ENCODE measurements at regions not wholly inside any gene's neighbourhood (a gene's known extent, or its start where the extent isn't known, plus 50 kb on each side); places are given as distances from the start of the nearest gene placed in this dataset.
A peak's percentile ranks its signal among the peaks of the same experiment; 100 is the strongest.

DNA sequence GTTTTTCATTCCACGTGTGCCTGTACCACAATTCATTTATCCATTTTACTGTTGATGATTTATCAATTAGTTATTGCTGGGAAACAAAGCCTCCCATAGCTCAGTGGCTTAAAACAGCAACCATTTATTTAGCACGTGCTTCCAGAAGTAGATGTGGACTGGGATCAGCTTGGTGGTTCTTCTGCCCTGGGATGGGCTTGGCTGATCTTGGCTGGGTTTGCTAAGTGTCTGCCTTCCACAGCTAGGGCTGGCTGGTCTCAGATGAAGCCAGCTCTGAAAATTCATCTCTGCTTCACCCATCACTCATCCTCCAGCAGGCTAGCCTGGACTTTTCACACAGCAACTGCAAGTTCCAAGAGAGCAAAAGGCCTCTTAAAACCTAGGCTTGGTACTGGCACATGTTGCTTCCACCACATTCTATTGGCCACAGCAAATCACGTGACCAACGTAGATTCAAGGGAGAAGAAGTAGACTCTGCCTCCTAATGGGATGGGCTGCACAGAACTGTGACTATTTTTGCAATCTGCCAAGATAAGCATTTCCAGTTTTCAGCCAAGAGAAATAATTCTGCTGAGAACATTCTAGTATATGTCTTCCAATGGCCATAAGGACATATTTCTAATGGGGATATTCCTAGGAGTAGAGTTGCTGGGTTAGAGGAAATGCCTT is 124.9 kb downstream of the MN1 start:
- no peak for DNase-seq (ENCODE audit: low read depth, low spot score)

DNA sequence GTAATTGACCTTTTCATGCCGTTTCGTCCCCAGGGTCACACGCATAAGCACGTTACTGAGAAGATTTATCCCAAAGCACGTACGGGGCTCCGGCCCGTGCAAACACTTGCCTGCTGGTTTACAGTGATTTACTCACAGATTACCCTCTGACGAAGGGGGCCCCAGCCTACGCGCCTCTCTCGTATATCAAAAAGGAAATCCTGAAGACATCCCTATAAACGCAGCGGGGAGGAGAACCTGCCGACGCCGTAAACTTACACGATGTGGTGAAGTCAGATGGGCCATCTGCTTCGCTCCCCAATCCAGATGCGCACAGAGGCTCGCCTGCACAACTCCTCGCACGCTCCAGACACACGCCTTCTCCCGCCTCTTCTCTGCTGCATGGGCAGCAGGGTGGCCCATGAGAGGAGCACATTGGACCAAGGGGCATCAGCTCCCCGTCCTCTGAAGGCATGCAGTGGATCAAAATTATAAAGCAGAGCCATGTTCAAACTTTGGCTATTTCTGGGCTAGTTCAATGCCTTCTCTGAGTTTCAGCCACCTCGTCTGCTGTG is 123.6 kb downstream of the MN1 start:
- DNase-seq (ENCODE audit: low read depth, low spot score): no peak

DNA sequence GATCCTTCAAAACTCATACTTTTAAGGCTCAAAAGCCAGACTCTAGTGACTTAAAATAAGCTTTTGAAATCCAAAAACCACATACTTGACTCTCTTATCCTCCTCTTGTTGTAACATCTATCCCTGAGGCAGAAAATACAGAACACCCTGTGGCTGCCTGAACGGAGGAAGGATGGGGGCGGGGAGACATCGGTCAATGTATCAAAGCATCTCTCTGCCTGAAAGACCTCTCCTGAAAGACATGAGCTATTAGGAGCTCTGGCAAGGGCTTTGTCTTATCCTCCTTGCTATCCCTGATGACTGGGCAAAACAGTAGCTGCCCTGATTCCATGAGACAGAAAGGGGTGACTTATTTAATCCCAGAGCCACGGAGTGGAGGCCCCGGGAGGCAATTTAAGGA is 122.4 kb downstream of the MN1 start:
- no peak for DNase-seq (ENCODE audit: low read depth, low spot score)

DNA sequence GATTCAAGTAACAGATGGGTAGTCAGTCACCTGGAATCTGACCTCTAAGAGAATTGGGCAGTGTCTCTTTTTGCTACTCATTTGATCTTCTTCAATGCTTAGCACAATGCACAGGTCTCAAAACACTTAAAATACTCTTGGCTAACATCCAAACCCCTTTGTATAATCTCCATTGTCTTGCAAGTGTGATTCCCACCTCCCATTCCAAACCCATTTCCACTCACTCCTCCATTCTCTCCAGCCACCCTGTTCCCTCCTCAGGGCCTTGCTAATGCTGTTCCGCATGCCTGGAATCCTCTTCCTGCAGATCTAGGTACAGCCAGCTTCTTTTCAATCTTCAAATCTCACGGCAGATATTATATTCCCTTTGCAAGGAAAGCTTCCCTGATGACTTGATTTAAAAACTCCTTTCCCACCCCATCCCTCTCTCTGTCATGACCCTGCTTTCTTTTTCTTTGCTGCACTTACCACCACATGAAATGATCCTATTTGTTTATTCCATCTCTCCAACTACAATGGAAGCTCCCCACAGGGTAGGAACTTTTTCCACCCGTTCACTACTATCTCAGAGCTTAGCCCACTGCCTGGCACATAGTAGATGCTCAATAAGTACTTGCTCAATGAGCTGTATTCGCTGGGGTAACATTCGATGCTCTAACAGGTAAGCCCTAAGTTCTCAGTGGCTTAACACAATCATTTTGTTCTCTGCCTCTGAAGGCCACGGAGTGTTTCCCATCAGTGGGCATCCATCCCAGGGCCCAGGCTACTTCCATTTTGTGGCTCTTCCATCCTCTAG is 121.7 kb downstream of the MN1 start:
- DNase-seq (ENCODE audit: low read depth, low spot score): no peak

DNA sequence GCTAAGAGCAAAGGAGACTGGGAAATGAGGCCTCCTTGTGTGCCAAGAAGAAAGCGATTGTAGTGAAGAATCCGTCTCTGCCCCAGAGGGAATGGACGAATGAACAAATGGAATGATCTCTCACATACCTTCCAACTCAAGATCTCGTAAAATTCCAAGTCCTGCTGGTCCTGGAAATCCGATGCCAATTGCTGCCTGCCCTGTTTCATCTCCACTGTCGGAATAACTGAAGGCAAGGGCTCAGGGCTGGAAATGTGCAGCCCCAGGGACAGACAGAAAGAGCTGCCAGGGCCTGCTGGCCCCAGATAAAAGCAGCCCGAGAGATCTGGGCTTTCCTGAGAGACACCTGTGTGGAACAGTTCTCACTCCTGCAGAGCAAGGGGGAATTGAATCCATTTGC is 120.9 kb downstream of the MN1 start:
- DNase-seq (ENCODE audit: low read depth, low spot score): no peak

DNA sequence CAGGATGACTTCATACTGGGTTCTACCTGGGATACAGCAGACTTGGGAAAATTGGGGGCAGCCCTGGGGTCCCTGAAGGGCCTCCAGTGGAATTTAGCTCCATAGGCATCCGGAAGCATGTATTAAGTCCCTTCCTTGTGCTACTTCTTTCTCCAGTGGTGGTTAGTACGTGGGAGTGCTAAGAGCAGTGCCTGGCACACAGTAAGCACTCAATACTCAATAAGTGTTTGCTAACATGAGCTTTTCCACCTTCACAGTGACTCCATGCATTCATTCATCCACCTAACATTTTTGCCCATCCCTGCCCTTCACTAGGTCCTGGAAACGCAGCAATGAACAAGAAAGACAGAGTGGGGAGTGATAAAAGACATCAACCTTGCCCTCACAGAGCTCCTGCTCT is 120.5 kb downstream of the MN1 start:
- DNase-seq (ENCODE audit: low read depth, low spot score): no peak

DNA sequence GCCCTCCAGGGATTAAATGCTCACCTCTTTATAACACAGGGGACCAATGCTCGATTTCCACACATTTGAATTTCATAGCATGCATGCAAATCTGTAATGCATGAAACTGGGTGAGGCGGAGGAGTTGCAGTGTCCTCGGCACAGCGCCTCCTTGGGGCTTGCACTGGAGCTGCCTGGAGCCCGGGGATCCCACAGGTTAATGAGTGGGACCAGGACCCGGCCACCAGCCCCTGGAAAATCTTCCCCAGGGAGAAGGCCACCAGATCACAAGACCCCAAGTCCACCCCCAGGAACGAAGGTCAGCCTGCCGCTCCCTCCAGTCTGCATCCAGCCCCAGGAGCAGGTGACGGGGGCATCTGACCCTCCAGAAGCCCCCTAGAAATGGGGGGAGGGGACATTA is 119.1 kb downstream of the MN1 start:
- DNase-seq (ENCODE audit: low read depth, low spot score): no peak

DNA sequence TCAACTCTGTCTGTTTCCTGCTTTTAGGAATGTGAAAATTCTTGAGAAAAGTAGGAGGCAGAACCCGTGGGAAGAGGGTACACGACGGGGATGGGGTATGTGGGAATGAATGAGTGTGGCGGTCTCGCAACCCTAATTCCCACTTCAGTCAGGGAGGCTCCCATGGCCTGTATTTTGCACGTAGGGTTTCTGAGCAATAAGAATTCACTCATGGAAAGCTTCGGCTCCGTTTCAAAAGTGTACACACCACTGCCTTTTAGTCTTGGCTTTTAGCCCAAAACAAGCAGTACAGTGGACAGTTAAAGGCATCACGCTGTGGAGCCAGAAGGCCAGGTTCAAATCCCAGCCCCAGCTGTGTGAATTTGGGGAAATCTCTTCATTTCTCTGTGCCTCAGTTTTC is 116.7 kb downstream of the MN1 start:
- no peak for DNase-seq (ENCODE audit: low read depth, low spot score)

DNA sequence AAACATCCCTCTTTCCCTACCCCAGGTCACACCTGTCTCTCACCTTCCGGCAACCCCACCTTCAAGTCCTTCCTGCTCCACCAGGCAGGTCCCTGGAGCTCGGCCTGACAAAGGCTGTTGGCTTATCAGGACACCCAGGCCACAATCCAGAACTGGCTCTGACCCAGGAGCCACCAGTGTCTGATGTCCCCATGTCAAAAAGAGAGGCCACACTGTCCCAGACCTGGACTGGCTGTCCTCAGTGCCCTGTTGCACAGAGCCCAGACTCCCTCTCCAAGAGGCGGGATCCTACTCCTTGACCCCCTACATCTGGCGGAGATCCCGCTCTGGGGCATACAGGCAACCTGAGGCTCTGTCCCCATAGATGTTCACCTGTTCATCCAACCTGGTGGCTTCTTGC is 116.0 kb downstream of the MN1 start:
- no peak for DNase-seq (ENCODE audit: low read depth, low spot score)

DNA sequence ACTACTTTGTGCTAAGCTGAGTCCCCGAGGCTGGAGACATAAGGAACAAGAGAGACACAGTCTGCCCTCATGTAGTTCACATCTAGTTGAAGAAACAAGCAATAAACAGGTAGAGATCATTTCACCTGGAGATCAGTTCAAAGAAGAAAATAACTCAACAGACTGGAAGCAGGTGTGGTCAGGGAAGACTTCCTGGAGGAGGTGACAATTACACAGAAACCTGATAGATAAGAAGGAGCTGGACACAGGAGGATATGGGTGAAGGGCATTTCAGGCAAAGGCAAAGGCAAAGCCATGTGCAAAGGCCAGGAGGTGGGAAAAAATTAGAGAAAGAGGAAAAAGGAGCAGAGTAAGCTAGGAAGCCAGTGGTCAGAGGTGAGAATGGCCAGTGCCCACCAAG is 115.6 kb downstream of the MN1 start:
- DNase-seq (ENCODE audit: low read depth, low spot score): no peak

DNA sequence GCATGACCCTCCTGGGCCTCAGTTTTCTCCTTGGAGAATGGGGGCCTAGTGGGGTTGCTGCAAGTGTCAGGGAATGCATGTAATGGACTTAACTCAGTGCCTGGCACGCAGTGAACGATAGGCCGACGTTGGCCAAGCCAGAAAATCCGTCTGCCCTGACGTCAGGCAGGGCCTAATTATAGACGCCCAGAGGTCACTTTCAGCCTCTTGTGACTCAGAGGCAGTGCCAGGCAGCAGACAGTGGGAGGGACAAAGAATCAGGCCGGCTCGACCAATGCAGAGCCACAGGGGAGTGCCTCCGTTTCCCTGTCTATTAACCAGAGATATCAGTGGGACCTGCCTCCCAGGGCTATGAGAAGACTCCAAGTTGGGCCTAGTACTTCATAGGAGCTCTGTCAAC is 115.0 kb downstream of the MN1 start:
- DNase-seq (ENCODE audit: low read depth, low spot score): peak; percentile 61

DNA sequence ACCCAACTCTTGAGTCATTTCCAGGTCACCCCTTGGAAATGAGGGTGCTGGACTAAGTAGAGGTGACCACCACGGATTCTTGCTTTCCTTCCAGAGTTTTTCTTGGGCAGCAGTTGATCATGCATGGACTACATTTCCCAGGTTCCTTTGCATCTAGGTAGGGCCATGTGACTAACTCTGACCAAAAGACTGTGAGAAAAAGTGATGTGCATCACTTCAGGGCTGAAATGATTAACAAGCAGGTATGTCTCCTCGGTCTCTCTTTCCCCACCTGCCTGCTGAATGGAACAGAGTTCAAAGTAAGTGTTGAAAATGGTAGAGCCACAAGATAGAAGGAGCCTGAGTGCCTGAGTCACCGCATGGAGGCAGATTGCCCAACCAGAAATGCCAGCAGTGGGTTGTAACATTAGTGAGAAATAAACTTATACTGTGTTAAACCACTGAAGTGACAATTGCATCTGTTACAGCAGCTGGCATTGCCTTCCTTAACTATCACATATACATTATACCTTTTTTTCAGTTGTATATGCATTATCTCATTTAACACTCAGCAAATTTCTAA is 113.5 kb downstream of the MN1 start:
- no peak for DNase-seq (ENCODE audit: low read depth, low spot score)

DNA sequence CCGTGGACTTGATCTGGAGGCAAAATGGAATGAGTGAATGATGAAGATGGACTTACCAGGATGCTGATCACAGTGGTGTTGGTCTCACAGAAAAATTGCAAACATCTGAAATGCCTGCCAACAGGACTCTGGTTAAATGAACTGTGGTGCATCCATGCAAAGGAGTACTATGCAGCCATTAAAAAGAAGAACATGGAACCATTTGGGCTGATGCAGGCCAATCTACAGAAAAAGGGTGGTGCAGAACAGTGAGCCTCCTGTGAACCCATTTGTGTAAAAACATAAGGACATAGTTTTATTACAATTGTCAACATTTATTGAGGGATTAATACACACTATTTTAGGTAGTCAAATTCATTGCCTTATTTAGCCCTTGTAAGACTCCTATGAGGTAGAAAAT is 111.9 kb downstream of the MN1 start:
- DNase-seq (ENCODE audit: low read depth, low spot score): no peak

DNA sequence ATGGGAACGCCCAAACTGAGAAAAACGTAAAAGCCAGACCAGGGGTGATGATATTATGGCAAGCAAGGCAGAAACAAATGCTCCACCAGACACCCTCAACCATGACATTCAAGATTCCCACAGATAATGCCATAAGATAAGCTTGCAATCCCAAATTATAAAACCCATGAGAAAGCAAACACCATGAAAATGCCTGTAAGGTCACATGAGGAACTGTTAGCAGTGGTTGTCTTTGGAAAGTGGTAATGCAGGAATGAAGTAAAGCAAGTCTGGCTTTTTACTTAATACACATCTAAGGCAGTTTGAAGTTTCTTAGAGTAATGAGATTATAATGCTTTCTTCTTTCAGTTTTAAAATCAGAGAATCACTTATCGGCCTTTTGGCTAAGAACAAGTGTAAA is 111.0 kb downstream of the MN1 start:
- DNase-seq (ENCODE audit: low read depth, low spot score): no peak

DNA sequence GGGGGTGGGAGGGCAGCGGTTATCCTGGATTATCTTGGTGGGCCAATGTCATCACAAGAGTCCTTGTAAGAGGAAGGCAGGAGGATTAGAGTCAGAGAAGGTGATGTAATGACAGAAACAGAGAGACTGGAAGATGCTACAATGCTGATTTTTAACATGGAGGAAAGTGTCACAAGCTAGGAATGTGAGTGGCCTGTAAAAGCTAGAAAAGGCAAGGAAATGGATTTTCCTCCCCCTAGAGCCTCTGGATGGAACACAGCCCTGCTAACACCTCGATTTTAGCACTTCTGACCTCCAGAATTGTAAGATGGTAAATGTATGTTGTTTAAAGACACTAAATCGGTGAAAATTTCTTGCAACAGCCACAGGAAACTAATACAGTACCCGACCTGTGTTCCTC is 109.3 kb downstream of the MN1 start:
- no peak for DNase-seq (ENCODE audit: low read depth, low spot score)

DNA sequence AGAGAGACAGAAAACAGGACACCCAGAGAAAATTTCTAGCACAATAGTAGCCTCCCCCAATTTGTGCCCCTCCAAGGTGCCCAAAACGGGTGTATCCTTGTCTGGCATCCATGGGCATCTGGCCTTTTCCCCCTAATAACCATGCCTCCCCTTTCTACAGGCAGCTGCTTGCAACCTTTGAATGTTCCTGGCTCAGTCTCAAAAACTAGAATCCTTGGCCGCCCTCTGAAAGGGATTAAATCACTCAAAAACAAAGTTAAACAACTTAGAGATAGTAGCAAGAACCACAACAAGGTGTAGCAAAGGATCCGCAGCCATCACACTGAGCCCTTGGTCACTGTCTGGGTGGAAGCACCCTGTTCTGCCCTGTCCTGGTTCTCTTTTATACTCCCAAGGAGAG is 105.6 kb downstream of the MN1 start:
- no peak for DNase-seq (ENCODE audit: low read depth, low spot score)

DNA sequence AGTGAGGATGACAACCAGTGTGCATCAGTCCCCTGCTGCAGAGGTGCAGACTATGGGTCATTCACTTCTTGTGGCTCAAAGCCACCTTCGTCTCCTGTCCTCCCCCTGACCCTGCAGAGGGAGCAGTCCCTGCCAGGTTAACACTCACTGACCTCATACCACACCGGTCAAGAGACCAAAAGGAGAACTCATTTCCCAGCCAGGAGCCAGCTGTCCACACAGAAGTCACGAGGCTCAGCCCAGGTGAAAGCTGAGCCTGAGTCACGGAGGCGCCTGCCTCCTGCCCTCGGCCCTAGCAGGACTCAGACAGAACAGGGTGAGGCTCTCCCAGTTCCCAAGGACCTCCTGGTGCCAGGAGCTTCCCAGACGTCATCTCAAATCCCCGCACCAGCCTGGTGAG is 103.7 kb downstream of the MN1 start:
- DNase-seq (ENCODE audit: low read depth, low spot score): no peak

All from brain pericyte (primary cell).